ENCODE measurements at regions not wholly inside any gene's neighbourhood (a gene's known extent, or its start where the extent isn't known, plus 50 kb on each side); places are given as distances from the start of the nearest gene placed in this dataset.

DNA sequence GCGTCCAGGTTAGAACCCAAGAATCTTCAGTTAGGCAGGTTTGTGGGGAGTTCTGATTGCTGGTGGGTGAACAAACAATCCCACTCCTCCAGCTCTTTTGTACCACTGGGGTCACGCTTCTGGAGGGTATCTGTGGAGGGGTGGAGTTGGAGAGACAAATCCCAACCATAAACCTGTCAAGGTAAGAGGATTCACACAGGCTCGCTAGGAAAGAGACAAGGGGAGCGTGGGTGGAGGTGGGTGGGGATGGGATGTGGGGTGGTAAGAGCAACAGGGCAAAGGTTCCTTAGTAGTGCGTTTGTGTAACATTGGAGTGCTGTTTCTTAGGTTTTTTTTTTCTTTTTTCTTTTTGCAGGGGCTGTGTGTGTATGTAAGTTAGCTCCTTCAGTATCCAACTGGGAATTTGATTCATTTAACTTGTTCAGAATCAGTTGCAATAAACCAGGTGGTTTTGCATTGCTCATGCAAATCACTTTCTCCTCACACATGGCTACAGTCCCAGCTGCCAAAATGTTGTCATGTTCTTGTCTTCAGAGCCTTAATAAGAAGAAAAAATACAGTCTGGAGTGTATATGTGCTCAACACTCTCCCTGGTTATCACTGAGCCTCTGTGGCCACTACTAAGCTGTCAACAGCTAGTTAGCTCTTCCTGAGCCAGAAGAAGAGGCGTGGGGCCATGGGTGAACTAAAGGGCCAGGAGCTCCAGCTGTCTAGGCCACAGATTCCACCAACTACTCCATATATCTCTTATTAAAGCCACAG, 164.0 kb upstream of the RAD23B start:
- TF ChIP-seq, protein P1, sequence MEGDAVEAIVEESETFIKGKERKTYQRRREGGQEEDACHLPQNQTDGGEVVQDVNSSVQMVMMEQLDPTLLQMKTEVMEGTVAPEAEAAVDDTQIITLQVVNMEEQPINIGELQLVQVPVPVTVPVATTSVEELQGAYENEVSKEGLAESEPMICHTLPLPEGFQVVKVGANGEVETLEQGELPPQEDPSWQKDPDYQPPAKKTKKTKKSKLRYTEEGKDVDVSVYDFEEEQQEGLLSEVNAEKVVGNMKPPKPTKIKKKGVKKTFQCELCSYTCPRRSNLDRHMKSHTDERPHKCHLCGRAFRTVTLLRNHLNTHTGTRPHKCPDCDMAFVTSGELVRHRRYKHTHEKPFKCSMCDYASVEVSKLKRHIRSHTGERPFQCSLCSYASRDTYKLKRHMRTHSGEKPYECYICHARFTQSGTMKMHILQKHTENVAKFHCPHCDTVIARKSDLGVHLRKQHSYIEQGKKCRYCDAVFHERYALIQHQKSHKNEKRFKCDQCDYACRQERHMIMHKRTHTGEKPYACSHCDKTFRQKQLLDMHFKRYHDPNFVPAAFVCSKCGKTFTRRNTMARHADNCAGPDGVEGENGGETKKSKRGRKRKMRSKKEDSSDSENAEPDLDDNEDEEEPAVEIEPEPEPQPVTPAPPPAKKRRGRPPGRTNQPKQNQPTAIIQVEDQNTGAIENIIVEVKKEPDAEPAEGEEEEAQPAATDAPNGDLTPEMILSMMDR (IDR thresholded peaks at IDR 0.05), result no peak
- no peak for TF ChIP-seq POLR2A (IDR thresholded peaks at IDR 0.05)
- TF ChIP-seq EP300 (IDR thresholded peaks at IDR 0.05), result no peak
